Superior temporal gyrus (tissue), 1 donor: ENCODE measurements at regions not wholly inside any gene's neighbourhood (a gene's known extent, or its start where the extent isn't known, plus 50 kb on each side); places are given as distances from the start of the nearest gene placed in this dataset.

Experiments
- DNase-seq: peaks from one replicate; pipeline ENCODE4 v3.0.0-alpha.2; 2016; ENCODE audit errors: extremely low spot score

- DNase-seq = no peak
Observed at GRCh38 chr3:1693145-1693544, 405.5 kb upstream of the CNTN4 start.

GRCh38 chr3:1696669-1697275 is 401.9 kb upstream of the CNTN4 start:
- DNase-seq = no peak

GRCh38 chr3:1699361-1699920 is 399.2 kb upstream of the CNTN4 start:
- no peak for DNase-seq

- DNase-seq = no peak
Observed at GRCh38 chr3:1700650-1701049, 398.0 kb upstream of the CNTN4 start.

GRCh38 chr3:1703169-1703568 is 395.5 kb upstream of the CNTN4 start:
- DNase-seq = no peak

- DNase-seq = no peak
Observed at GRCh38 chr3:1710663-1711062, 388.0 kb upstream of the CNTN4 start.

GRCh38 chr3:1717524-1717923 is 381.1 kb upstream of the CNTN4 start:
- no peak for DNase-seq

GRCh38 chr3:1723726-1724125 is 374.9 kb upstream of the CNTN4 start:
- no peak for DNase-seq

- no peak for DNase-seq
Observed at GRCh38 chr3:1726741-1727140, 371.9 kb upstream of the CNTN4 start.

GRCh38 chr3:1727242-1727641 is 371.4 kb upstream of the CNTN4 start:
- no peak for DNase-seq

- DNase-seq = no peak
Observed at GRCh38 chr3:1728510-1728909, 370.2 kb upstream of the CNTN4 start.

GRCh38 chr3:1734494-1735122 is 364.1 kb upstream of the CNTN4 start:
- no peak for DNase-seq

- no peak for DNase-seq
Observed at GRCh38 chr3:1752205-1752604, 346.5 kb upstream of the CNTN4 start.

GRCh38 chr3:1766384-1766783 is 332.3 kb upstream of the CNTN4 start:
- no peak for DNase-seq

GRCh38 chr3:1773679-1774078 is 325.0 kb upstream of the CNTN4 start:
- DNase-seq = no peak

GRCh38 chr3:1774597-1774996 is 324.1 kb upstream of the CNTN4 start:
- no peak for DNase-seq

- DNase-seq = no peak
Observed at GRCh38 chr3:1775321-1775720, 323.3 kb upstream of the CNTN4 start.

- no peak for DNase-seq
Observed at GRCh38 chr3:1783995-1784394, 314.7 kb upstream of the CNTN4 start.

- no peak for DNase-seq
Observed at GRCh38 chr3:1787094-1787493, 311.6 kb upstream of the CNTN4 start.

GRCh38 chr3:1792466-1792865 is 306.2 kb upstream of the CNTN4 start:
- DNase-seq = no peak

GRCh38 chr3:1798711-1799405 is 299.8 kb upstream of the CNTN4 start:
- DNase-seq = no peak

GRCh38 chr3:1805331-1805730 is 293.3 kb upstream of the CNTN4 start:
- no peak for DNase-seq

GRCh38 chr3:1808590-1808989 is 290.1 kb upstream of the CNTN4 start:
- DNase-seq = no peak
